H9 (cell line): ENCODE measurements at regions not wholly inside any gene's neighbourhood (a gene's known extent, or its start where the extent isn't known, plus 50 kb on each side); places are given as distances from the start of the nearest gene placed in this dataset.

Experiments used
- DNase-seq: peaks from one replicate; pipeline ENCODE4 v3.0.0-alpha.2; 2017
- H2AFZ ChIP-seq: one replicate; pipeline ENCODE4 v1.6.1; 2013; ENCODE audit warnings: mild to moderate bottlenecking, low read length, control low read depth, moderate library complexity
- H2AK5ac ChIP-seq: 2 replicates; pipeline ENCODE4 v1.6.1; 2013; ENCODE audit warnings: low read length, control low read depth, mixed read lengths; ENCODE audit not compliant: insufficient read length
- H2BK120ac ChIP-seq: one replicate; pipeline ENCODE4 v1.6.1; 2013; ENCODE audit warnings: low read depth, mild to moderate bottlenecking, low read length, control low read depth, inconsistent platforms; ENCODE audit not compliant: poor library complexity, severe bottlenecking
- H2BK12ac ChIP-seq: 2 replicates; pipeline ENCODE4 v1.6.1; 2013; ENCODE audit warnings: low read length, control low read depth, mixed read lengths, low read depth; ENCODE audit not compliant: insufficient read length
- H2BK15ac ChIP-seq: 2 replicates; pipeline ENCODE4 v1.6.1; 2013; ENCODE audit warnings: low read depth, low read length, control low read depth
- H2BK20ac ChIP-seq: one replicate; pipeline ENCODE4 v1.6.1; 2013; ENCODE audit warnings: low read depth, mild to moderate bottlenecking, low read length, control low read depth, inconsistent platforms; ENCODE audit not compliant: poor library complexity, severe bottlenecking
- H2BK5ac ChIP-seq: 2 replicates; pipeline ENCODE4 v1.6.1; 2013; ENCODE audit warnings: low read length, control low read depth, mixed read lengths; ENCODE audit not compliant: insufficient read length
- H3K14ac ChIP-seq: 2 replicates; pipeline ENCODE4 v1.6.1; 2013; ENCODE audit warnings: low read length, control low read depth; ENCODE audit not compliant: insufficient read depth
- H3K18ac ChIP-seq: 2 replicates; pipeline ENCODE4 v1.6.1; 2013; ENCODE audit warnings: low read depth, mild to moderate bottlenecking, mixed read lengths, low read length, control low read depth; ENCODE audit not compliant: insufficient read length
- H3K23ac ChIP-seq: 2 replicates; pipeline ENCODE4 v1.6.1; 2013; ENCODE audit warnings: low read length, control low read depth, mixed read lengths, low read depth; ENCODE audit not compliant: insufficient read length
- H3K23me2 ChIP-seq: 2 replicates; pipeline ENCODE4 v1.6.1; 2013; ENCODE audit warnings: low read depth, mild to moderate bottlenecking, mixed read lengths, low read length, control low read depth; ENCODE audit not compliant: insufficient read length, poor library complexity, severe bottlenecking
- H3K27ac ChIP-seq: 2 replicates; pipeline ENCODE4 v1.5.1; 2013; ENCODE audit warnings: low read length, control low read depth, mixed read lengths, low read depth; ENCODE audit not compliant: insufficient read length
- H3K27me3 ChIP-seq: 2 replicates; pipeline ENCODE4 v1.6.1; 2013; ENCODE audit warnings: low read length, control low read depth, inconsistent platforms; ENCODE audit not compliant: insufficient read depth
- H3K4ac ChIP-seq: 2 replicates; pipeline ENCODE4 v1.6.1; 2013; ENCODE audit warnings: low read depth, mild to moderate bottlenecking, control low read depth, inconsistent platforms, low read length, moderate library complexity
- H3K4me1 ChIP-seq: 2 replicates; pipeline ENCODE4 v1.6.1; 2013; ENCODE audit warnings: low read length, control low read depth, inconsistent platforms; ENCODE audit not compliant: insufficient read depth
- H3K4me2 ChIP-seq: 2 replicates; pipeline ENCODE4 v1.6.1; 2013; ENCODE audit warnings: low read length, control low read depth, mixed read lengths; ENCODE audit not compliant: insufficient read length, insufficient read depth
- H3K56ac ChIP-seq: 2 replicates; pipeline ENCODE4 v1.6.1; 2013; ENCODE audit warnings: low read depth, mild to moderate bottlenecking, mixed read lengths, low read length, control low read depth; ENCODE audit not compliant: insufficient read length
- H3K79me1 ChIP-seq: 2 replicates; pipeline ENCODE4 v1.6.1; 2013; ENCODE audit warnings: low read depth, mild to moderate bottlenecking, moderate library complexity, low read length, control low read depth, inconsistent platforms; ENCODE audit not compliant: insufficient read depth, poor library complexity, severe bottlenecking
- H3K79me2 ChIP-seq: 2 replicates; pipeline ENCODE4 v1.6.1; 2013; ENCODE audit warnings: low read length, control low read depth, inconsistent platforms; ENCODE audit not compliant: insufficient read depth
- H3K9ac ChIP-seq: 2 replicates; pipeline ENCODE4 v1.6.1; 2013; ENCODE audit warnings: low read length, control low read depth, mixed read lengths; ENCODE audit not compliant: insufficient read length; ENCODE audit errors: extremely low read depth
- H3K9me3 ChIP-seq: one replicate; pipeline ENCODE4 v1.6.1; 2013; ENCODE audit warnings: low read depth, low read length, inconsistent platforms; ENCODE audit not compliant: control insufficient read depth
- H3T11ph ChIP-seq: one replicate; pipeline ENCODE4 v1.6.1; 2013; ENCODE audit warnings: mild to moderate bottlenecking, low read length, control low read depth, inconsistent platforms
- H4K20me1 ChIP-seq: one replicate; pipeline ENCODE4 v1.6.1; 2013; ENCODE audit not compliant: control insufficient read depth, insufficient read length, insufficient read depth
- H4K5ac ChIP-seq: 2 replicates; pipeline ENCODE4 v1.6.1; 2013; ENCODE audit warnings: low read depth, mild to moderate bottlenecking, mixed read lengths, low read length, control low read depth; ENCODE audit not compliant: insufficient read length
- H4K8ac ChIP-seq: replicated peaks from 2 replicates; pipeline ENCODE4 v1.6.1; 2013; ENCODE audit warnings: low read length, control low read depth, mixed read lengths, low read depth; ENCODE audit not compliant: insufficient read length
- H4K91ac ChIP-seq: 2 replicates; pipeline ENCODE4 v1.6.1; 2013; ENCODE audit warnings: low read depth, mild to moderate bottlenecking, moderate library complexity, mixed read lengths, low read length, control low read depth; ENCODE audit not compliant: insufficient read length
- H3K27ac Mint-ChIP-seq, 3 experiments: 2 replicates in 2 of 3; 3 replicates in 1 of 3; pipeline ENCODE4 v1.8.0; 2020 to 2021; ENCODE audit warnings: mixed read lengths in 3 of 3, mild to moderate bottlenecking in 1 of 3, moderate library complexity in 1 of 3
- H3K27me3 Mint-ChIP-seq: 2 replicates; pipeline ENCODE4 v1.8.0; 2021; ENCODE audit warnings: low read depth, mild to moderate bottlenecking, moderate library complexity, mixed read lengths
- H3K36me3 Mint-ChIP-seq, 3 experiments: 2 replicates in 2 of 3; 3 replicates in 1 of 3; pipeline ENCODE4 v1.8.0; 2020 to 2021; ENCODE audit warnings: low read depth in 3 of 3, mixed read lengths in 3 of 3; ENCODE audit not compliant: insufficient read depth in 1 of 3
- H3K4me1 Mint-ChIP-seq, 2 experiments: 2 replicates each; pipeline ENCODE4 v1.8.0; 2020; ENCODE audit warnings: mixed read lengths in 2 of 2
- H3K4me3 Mint-ChIP-seq, 2 experiments: 2 replicates in 1 of 2; 3 replicates in 1 of 2; pipeline ENCODE4 v1.8.0; 2020 to 2021; ENCODE audit warnings: mild to moderate bottlenecking in 2 of 2, mixed read lengths in 2 of 2, moderate library complexity in 1 of 2
- H3K9me3 Mint-ChIP-seq, 2 experiments: 2 replicates in 1 of 2; 3 replicates in 1 of 2; pipeline ENCODE4 v1.8.0; 2020; ENCODE audit warnings: mild to moderate bottlenecking in 2 of 2, mixed read lengths in 2 of 2, moderate library complexity in 1 of 2
- WGBS: extraction: QIAGEN DNeasy Blood & Tissue Kit; methylation state at CpG from one replicate; pipeline ENCODE4 v1.1.7; 2013; ENCODE audit warnings: missing lambda C conversion rate, low lambda C conversion rate, mixed read lengths; ENCODE audit not compliant: insufficient read length; ENCODE audit errors: extremely low coverage; 5-methylcytosine and 5-hydroxymethylcytosine counted together
- TF ChIP-seq, protein P1 (sequence below): fragments of 200-600 bp; sonication (generic); conservative IDR thresholded peaks from 3 replicates; pipeline ENCODE4 v1.8.0; 2021; ENCODE audit warnings: antibody characterized with exemption, mild to moderate bottlenecking

DNA sequence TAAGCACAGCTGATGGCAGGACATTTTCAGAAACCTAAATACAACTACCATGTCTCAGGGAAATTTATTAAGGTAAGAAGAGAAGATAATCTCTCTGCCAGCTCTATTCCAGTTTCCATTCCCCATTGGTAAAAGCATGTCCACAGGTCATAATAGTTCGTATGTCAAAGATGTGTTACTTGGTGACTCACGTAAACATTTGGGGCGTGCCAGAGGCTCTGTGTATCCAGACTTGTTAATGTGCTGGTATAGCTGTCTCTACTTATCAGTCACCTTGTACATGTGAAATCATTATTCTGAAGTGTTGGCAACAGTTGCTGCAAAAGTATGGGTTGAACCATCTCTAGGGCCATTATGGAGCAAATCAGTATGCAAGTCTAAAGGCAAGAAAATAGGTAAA lies 1345.1 kb downstream of the SUCLG1 start:
- Histone ChIP-seq H3K23me2 (no peaks in the 10 kb centered on the region), H3K9ac (no peak overlapping the region), H2BK15ac (no peak overlapping the region), H3K79me2 (no peaks in the 10 kb centered on the region), H3K9me3 (peaks cover 7% of the 10 kb centered on the region), H2BK5ac (no peak overlapping the region), H4K8ac (no peak overlapping the region), H4K91ac (no peak overlapping the region), H3K27ac (no peak overlapping the region), H3K23ac (no peak overlapping the region), H3K18ac (no peak overlapping the region), H4K20me1 (no peaks in the 10 kb centered on the region), H4K5ac (no peak overlapping the region), H3T11ph (no peak overlapping the region), H3K27me3 (no peaks in the 10 kb centered on the region), H2BK120ac (no peak overlapping the region), H3K4ac (no peak overlapping the region), H3K14ac (no peak overlapping the region), H3K79me1 (no peaks in the 10 kb centered on the region), H3K56ac (no peak overlapping the region), H2AK5ac (no peak overlapping the region), H2AFZ (no peak overlapping the region), H3K4me1 (no peaks in the 10 kb centered on the region), H2BK20ac (no peak overlapping the region), H3K4me2 (no peak overlapping the region), H2BK12ac (no peak overlapping the region)
- Mint-ChIP-seq H3K4me1 (no peaks in the 10 kb centered on the region), H3K4me3 (no peak overlapping the region), H3K27ac (no peak overlapping the region), H3K27me3 (no peaks in the 10 kb centered on the region), H3K9me3 (peaks cover 13% of the 10 kb centered on the region in 2 experiments; a peak in 4 of 5 replicates), H3K36me3 (peaks cover 6 to 14% (median 10%) of the 10 kb centered on the region in 3 experiments)
- no peak for DNase-seq
- TF ChIP-seq, protein P1, sequence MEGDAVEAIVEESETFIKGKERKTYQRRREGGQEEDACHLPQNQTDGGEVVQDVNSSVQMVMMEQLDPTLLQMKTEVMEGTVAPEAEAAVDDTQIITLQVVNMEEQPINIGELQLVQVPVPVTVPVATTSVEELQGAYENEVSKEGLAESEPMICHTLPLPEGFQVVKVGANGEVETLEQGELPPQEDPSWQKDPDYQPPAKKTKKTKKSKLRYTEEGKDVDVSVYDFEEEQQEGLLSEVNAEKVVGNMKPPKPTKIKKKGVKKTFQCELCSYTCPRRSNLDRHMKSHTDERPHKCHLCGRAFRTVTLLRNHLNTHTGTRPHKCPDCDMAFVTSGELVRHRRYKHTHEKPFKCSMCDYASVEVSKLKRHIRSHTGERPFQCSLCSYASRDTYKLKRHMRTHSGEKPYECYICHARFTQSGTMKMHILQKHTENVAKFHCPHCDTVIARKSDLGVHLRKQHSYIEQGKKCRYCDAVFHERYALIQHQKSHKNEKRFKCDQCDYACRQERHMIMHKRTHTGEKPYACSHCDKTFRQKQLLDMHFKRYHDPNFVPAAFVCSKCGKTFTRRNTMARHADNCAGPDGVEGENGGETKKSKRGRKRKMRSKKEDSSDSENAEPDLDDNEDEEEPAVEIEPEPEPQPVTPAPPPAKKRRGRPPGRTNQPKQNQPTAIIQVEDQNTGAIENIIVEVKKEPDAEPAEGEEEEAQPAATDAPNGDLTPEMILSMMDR, result no peak
- no CpG with 5 or more reads among the region's 3 CpGs for WGBS
